Effector memory CD8-positive, alpha-beta T cell (primary cell): ENCODE measurements at regions not wholly inside any gene's neighbourhood (a gene's known extent, or its start where the extent isn't known, plus 50 kb on each side); places are given as distances from the start of the nearest gene placed in this dataset.
A peak's percentile ranks its signal among the peaks of the same experiment; 100 is the strongest.
"Not testable (repeated sequence)": the region's sequence is repeated elsewhere in the genome, so short reads cannot be mapped to it uniquely, and the experiment has no call there.

ENCODE experiments used
- ATAC-seq: fragments of 150-1000 bp; cut with Tn5 transposase; replicated peaks from 2 replicates; pipeline ENCODE4 v1.10.0; 2021; ENCODE audit warnings: mild to moderate bottlenecking, moderate library complexity
- DNase-seq, 3 experiments: peaks; one replicate each; pipeline ENCODE4 v3.0.0; 2021
- H3K27ac Mint-ChIP-seq, 2 donors: one replicate each; pipeline ENCODE4 v1.8.0; 2022; ENCODE audit warnings: mild to moderate bottlenecking in 2 of 2, mixed read lengths in 2 of 2, moderate library complexity in 2 of 2
- H3K27me3 Mint-ChIP-seq, 2 donors: one replicate each; pipeline ENCODE4 v1.8.0; 2022; ENCODE audit warnings: mixed read lengths in 2 of 2
- H3K36me3 Mint-ChIP-seq: one replicate; pipeline ENCODE4 v1.8.0; 2022; ENCODE audit warnings: mild to moderate bottlenecking, moderate library complexity, mixed read lengths; ENCODE audit not compliant: insufficient read depth
- H3K4me1 Mint-ChIP-seq, 2 donors: one replicate each; pipeline ENCODE4 v1.8.0; 2022; ENCODE audit warnings: low read depth in 2 of 2, mixed read lengths in 2 of 2
- H3K4me3 Mint-ChIP-seq, 2 donors: one replicate each; pipeline ENCODE4 v1.8.0; 2022; ENCODE audit warnings: mild to moderate bottlenecking in 2 of 2, mixed read lengths in 2 of 2, moderate library complexity in 2 of 2
- H3K9me3 Mint-ChIP-seq, 2 donors: one replicate each; pipeline ENCODE4 v1.8.0; 2022; ENCODE audit warnings: mixed read lengths in 2 of 2

- H3K27me3 Mint-ChIP-seq: peaks cover 0 to 13% of the 10 kb centered on the region in 2 donors
- no peaks in the 10 kb centered on the region for H3K4me1 Mint-ChIP-seq
- H3K27ac Mint-ChIP-seq: no peak overlapping the region
- DNase-seq (no peak), ATAC-seq (no peak)
- no peaks in the 10 kb centered on the region for H3K9me3 Mint-ChIP-seq
- no peak overlapping the region for H3K4me3 Mint-ChIP-seq
- no peaks in the 10 kb centered on the region for H3K36me3 Mint-ChIP-seq
These were observed 177.3 kb upstream of the SGCG start for GRCh38 chr13:23003446-23003845.

GRCh38 chr13:23007426-23007825, 173.4 kb upstream of the SGCG start:
- ATAC-seq (no peak), DNase-seq (no peak)
- Mint-ChIP-seq H3K27me3 (peaks cover 0 to 13% of the 10 kb centered on the region in 2 donors), H3K36me3 (no peaks in the 10 kb centered on the region), H3K4me3 (no peak overlapping the region), H3K9me3 (no peaks in the 10 kb centered on the region), H3K4me1 (no peaks in the 10 kb centered on the region), H3K27ac (no peak overlapping the region)

DNA sequence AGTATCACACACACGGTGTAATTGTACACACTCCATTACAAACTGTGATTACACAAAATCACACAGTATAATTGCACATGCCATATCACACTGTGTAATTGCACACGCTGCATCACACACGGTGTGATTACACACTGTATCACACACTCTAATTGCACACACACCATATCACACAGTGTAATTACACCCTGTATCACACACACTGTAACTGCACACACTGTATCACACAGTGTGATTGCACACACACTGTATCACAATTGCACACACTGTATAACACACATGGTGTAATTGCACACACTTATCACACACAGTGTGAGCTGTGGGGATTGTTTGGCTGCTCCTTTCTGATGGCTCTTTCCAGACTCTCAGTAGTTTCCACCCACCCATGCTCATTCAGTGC, 162.6 kb upstream of the SGCG start:
- Mint-ChIP-seq H3K27ac (no peak overlapping the region), H3K9me3 (no peaks in the 10 kb centered on the region), H3K27me3 (peaks cover 15 to 25% of the 10 kb centered on the region in 2 donors), H3K4me3 (no peak overlapping the region), H3K36me3 (no peaks in the 10 kb centered on the region), H3K4me1 (no peaks in the 10 kb centered on the region)
- DNase-seq (no peak), ATAC-seq (no peak)

DNA sequence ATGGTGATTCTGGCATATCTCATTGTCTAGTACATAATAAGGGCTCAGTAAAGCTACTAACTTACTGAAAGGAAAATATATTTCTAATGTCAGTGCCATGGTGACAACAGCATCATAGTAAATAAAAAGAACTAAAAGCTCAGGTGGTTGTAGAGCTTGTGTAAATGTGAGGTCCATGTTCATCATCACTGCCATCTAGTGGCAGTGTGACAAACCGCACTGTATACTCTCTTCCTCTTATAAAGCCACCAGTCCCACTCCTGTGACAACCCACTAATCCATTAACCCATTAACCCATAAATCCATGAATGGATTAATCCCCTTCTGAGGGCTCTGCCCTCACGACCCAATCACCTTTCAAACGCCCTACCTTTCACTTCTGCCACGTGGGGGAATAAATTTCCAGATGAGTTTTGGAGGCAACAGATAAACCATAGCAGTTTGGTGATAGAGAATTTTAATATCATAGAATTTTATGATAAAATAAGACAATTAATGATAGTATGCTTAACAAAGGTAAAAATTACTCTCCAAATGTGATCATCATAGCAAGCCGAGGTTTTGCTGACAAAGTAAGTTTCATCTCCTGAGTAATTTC, 160.4 kb upstream of the SGCG start:
- no peak overlapping the region for H3K4me3 Mint-ChIP-seq
- no peaks in the 10 kb centered on the region for H3K4me1 Mint-ChIP-seq
- H3K27ac Mint-ChIP-seq: no peak overlapping the region
- DNase-seq (peak in 2 of 3 experiments; percentile 2 to 4), ATAC-seq (peak; percentile 63)
- no peaks in the 10 kb centered on the region for H3K9me3 Mint-ChIP-seq
- H3K27me3 Mint-ChIP-seq: peaks cover 15 to 27% of the 10 kb centered on the region in 2 donors
- no peaks in the 10 kb centered on the region for H3K36me3 Mint-ChIP-seq

GRCh38 chr13:23021906-23022305, 158.9 kb upstream of the SGCG start:
- H3K4me1 Mint-ChIP-seq: peaks cover 0 to 1% of the 10 kb centered on the region in 2 donors
- H3K27ac Mint-ChIP-seq: no peak overlapping the region

GRCh38 chr13:23022704-23023103, 158.1 kb upstream of the SGCG start:
- Mint-ChIP-seq H3K4me1 (peaks cover 0 to 1% of the 10 kb centered on the region in 2 donors), H3K4me3 (no peak overlapping the region), H3K27me3 (peaks cover 15 to 23% of the 10 kb centered on the region in 2 donors), H3K9me3 (no peaks in the 10 kb centered on the region), H3K27ac (no peak overlapping the region), H3K36me3 (no peaks in the 10 kb centered on the region)
- DNase-seq (no peak), ATAC-seq (no peak)

More at GRCh38 chr13:23021906-23022305, 158.9 kb upstream of the SGCG start:
- Mint-ChIP-seq H3K9me3 (no peaks in the 10 kb centered on the region), H3K4me3 (no peak overlapping the region), H3K36me3 (no peaks in the 10 kb centered on the region), H3K27me3 (peaks cover 15 to 27% of the 10 kb centered on the region in 2 donors)
- no peak for ATAC-seq
- DNase-seq: no peak

DNA sequence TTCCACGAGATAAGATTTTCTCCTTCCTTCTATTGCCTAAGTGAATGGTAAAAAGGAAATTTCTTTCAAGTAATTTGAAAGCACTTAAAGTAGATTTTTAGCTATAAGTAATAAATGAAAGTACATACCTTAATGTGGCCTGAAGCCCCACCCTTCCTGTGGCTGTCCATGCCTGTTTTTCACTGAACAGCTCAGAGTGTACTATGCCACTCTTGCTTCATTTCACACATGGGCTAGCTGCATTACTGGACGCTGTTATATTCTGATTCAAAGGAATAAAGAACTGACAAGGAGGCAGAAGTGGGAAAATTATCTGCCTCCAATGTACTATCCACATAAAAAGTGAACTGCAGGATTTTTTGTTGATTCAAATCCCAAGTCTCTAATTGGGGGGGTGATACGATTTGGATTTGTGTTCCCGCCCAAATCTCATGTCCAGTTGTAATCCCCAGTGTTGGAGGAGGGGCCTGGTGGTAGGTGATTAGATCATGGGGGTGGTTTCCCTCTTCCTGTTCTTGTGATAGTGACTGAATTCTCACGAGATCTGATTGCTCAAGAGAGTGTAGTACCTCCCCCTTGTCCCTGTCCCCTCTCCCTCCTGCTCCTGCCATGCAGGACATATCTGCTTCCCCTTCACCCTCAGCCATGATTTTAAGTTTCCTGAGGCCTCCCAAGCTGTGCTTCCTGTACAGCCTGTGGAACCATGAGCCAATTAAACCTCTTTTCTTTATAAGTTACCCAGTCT, 154.7 kb upstream of the SGCG start:
- Mint-ChIP-seq H3K4me1 (peaks cover 0 to 1% of the 10 kb centered on the region in 2 donors), H3K27ac (no peak overlapping the region), H3K9me3 (peaks cover 0 to 2% of the 10 kb centered on the region in 2 donors), H3K4me3 (no peak overlapping the region), H3K36me3 (no peaks in the 10 kb centered on the region), H3K27me3 (peaks cover 10 to 30% of the 10 kb centered on the region in 2 donors)
- ATAC-seq: no peak
- no peak for DNase-seq

GRCh38 chr13:23039266-23039935, 141.4 kb upstream of the SGCG start:
- no peak for ATAC-seq
- Mint-ChIP-seq H3K4me3 (no peak overlapping the region), H3K4me1 (no peaks in the 10 kb centered on the region), H3K27me3 (peaks cover 5 to 12% of the 10 kb centered on the region in 2 donors), H3K36me3 (no peaks in the 10 kb centered on the region), H3K27ac (no peak overlapping the region), H3K9me3 (no peaks in the 10 kb centered on the region)
- no peak for DNase-seq

GRCh38 chr13:23042181-23042580, 138.6 kb upstream of the SGCG start:
- Mint-ChIP-seq H3K9me3 (no peaks in the 10 kb centered on the region), H3K4me3 (no peak overlapping the region), H3K27ac (no peak overlapping the region), H3K27me3 (peaks cover 17 to 22% of the 10 kb centered on the region in 2 donors), H3K36me3 (no peaks in the 10 kb centered on the region), H3K4me1 (no peaks in the 10 kb centered on the region)
- no peak for DNase-seq
- no peak for ATAC-seq

- no peak for ATAC-seq
- no peak overlapping the region for H3K27ac Mint-ChIP-seq
- H3K36me3 Mint-ChIP-seq: no peaks in the 10 kb centered on the region
- H3K27me3 Mint-ChIP-seq: peaks cover 13 to 23% of the 10 kb centered on the region in 2 donors
- H3K4me3 Mint-ChIP-seq: no peak overlapping the region
- no peak for DNase-seq
- H3K9me3 Mint-ChIP-seq: no peaks in the 10 kb centered on the region
- no peaks in the 10 kb centered on the region for H3K4me1 Mint-ChIP-seq
These were observed 135.9 kb upstream of the SGCG start for GRCh38 chr13:23044906-23045305.

DNA sequence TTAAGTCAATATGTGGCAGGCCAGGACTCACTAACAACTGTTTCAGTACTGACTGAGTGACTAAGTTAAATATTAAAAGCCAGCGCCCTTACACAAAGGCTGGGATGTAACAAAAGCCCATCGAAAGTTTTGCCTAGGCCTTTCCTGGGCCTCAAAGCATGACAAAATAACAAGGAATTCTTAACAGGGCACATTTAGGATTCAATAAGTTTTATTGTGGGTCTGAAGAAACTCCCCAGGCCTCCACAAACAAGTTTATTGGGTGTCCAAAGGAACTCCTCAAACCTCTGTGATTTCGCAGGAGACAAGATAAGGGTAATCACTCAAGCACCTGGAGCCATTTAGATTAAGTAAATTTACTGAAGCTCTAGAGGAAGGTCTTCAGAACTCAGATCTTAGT, 130.7 kb upstream of the SGCG start:
- Mint-ChIP-seq H3K27ac (no peak overlapping the region), H3K36me3 (no peaks in the 10 kb centered on the region), H3K9me3 (no peaks in the 10 kb centered on the region), H3K4me3 (no peak overlapping the region), H3K27me3 (peaks cover 4 to 15% of the 10 kb centered on the region in 2 donors), H3K4me1 (no peaks in the 10 kb centered on the region)
- DNase-seq: no peak
- no peak for ATAC-seq

DNA sequence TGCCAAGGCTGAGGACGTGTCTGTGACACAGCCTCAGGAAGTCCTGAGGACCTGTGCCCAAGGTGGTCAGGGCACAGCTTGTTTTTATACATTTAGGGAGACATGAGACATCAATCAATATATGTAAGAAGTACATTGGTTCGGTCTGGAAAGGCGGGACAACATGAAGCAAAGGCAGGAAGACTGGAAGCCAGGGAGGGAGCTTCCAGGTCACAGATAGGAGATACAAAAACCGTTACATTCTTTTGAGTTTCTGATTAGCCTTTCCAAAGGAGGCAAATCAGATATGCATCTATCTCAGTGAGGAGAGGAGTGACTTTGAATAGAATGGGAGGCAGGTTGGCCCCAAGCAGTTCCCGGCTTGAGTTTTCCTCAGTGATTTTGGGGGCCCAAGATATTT, 127.1 kb upstream of the SGCG start:
- H3K27ac Mint-ChIP-seq, H3K4me1 Mint-ChIP-seq, ATAC-seq, H3K36me3 Mint-ChIP-seq, DNase-seq, H3K4me3 Mint-ChIP-seq, H3K9me3 Mint-ChIP-seq, H3K27me3 Mint-ChIP-seq: not testable (repeated sequence)

DNA sequence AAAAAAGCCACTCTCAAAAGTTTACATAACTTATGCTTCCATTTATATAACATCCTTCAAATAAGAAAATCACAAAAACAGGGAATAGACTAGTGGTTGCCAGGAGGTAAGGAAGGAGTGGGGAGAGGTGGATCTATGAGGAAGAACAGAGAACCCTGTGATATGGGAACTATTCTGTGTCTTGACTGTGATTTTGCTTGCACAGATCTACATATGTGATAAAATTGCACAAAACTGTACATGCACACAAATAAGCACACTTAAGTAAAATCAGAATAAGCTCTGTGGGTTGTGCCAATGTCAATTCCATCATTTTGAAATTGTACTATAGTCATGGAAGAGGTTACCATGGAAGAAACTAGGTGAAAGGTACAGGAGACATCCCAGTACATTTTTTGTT, 121.6 kb upstream of the SGCG start:
- no peak overlapping the region for H3K4me3 Mint-ChIP-seq
- no peak overlapping the region for H3K27ac Mint-ChIP-seq
- H3K9me3 Mint-ChIP-seq: no peaks in the 10 kb centered on the region
- DNase-seq (no peak), ATAC-seq (no peak)
- no peaks in the 10 kb centered on the region for H3K4me1 Mint-ChIP-seq
- no peaks in the 10 kb centered on the region for H3K36me3 Mint-ChIP-seq
- H3K27me3 Mint-ChIP-seq: no peaks in the 10 kb centered on the region

DNA sequence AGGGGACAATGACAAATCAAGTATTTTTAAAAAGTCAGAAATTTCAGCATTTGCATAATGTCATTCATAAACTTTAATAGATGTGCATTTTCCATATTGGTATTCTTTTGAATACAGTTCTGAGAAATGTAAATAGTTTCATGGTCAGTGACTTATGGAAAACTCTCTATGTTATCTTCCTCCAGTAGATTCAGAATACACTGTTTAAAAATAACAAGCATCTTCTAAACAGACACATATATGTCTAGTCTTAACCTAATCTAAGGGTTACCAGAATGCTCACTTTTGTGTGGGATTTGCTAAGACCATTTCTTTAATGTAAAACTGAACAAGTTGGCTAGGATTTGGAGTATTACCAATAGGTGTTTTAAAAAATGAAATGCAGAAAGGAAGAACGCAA, 119.8 kb upstream of the SGCG start:
- Mint-ChIP-seq H3K4me1 (no peaks in the 10 kb centered on the region), H3K27ac (no peak overlapping the region), H3K9me3 (no peaks in the 10 kb centered on the region), H3K36me3 (no peaks in the 10 kb centered on the region), H3K4me3 (no peak overlapping the region), H3K27me3 (no peaks in the 10 kb centered on the region)
- ATAC-seq (no peak), DNase-seq (no peak)
